ENCODE measurements at regions not wholly inside any gene's neighbourhood (a gene's known extent, or its start where the extent isn't known, plus 50 kb on each side); places are given as distances from the start of the nearest gene placed in this dataset.

- TF ChIP-seq CTCF (IDR thresholded peaks at IDR 0.05; ENCODE audit: low read depth, low read length) (no peak), POLR2A (IDR thresholded peaks at IDR 0.05; ENCODE audit: extremely low read depth, insufficient read length) (no peak), MYC (IDR thresholded peaks at IDR 0.05; ENCODE audit: low read depth, low read length) (no peak)
Measured at GRCh38 chr6:43985329-43985728, 141.9 kb downstream of the MRPL14 start.

Measured in NB4 (cell line).